ENCODE measurements at regions not wholly inside any gene's neighbourhood (a gene's known extent, or its start where the extent isn't known, plus 50 kb on each side); places are given as distances from the start of the nearest gene placed in this dataset.
"Not testable (repeated sequence)": the region's sequence is repeated elsewhere in the genome, so short reads cannot be mapped to it uniquely, and the experiment has no call there.

GRCh38 chr11:70892889-70893288, 359.5 kb downstream of the SHANK2 start:
- Histone ChIP-seq H3K4me1 (ENCODE audit: control insufficient read depth in 2 of 2, insufficient read depth in 2 of 2, low read length in 1 of 2) (no peaks in the 10 kb centered on the region), H3K9me3 (ENCODE audit: control insufficient read depth in 2 of 2, insufficient read depth in 1 of 2, low read depth in 1 of 2, low read length in 1 of 2) (peaks cover 0 to 10% of the 10 kb centered on the region in 2 donors), H3K4me3 (ENCODE audit: low read depth in 1 of 2, low read length in 2 of 2) (no peak overlapping the region), H3K27ac (ENCODE audit: low read depth in 2 of 2, low read length in 1 of 2) (no peak overlapping the region), H3K36me3 (ENCODE audit: control insufficient read depth in 2 of 2, insufficient read depth in 2 of 2, low read length in 1 of 2) (no peaks in the 10 kb centered on the region), H3K27me3 (ENCODE audit: control insufficient read depth in 1 of 2, insufficient read depth in 2 of 2, low read length in 2 of 2) (no peaks in the 10 kb centered on the region)
- WGBS, 2 donors, result 74 to 76% methylated on average over 5 of the region's 5 CpGs

- Histone ChIP-seq H3K4me1 (ENCODE audit: control insufficient read depth in 2 of 2, insufficient read depth in 2 of 2, low read length in 1 of 2) (no peaks in the 10 kb centered on the region), H3K9me3 (ENCODE audit: control insufficient read depth in 2 of 2, insufficient read depth in 1 of 2, low read depth in 1 of 2, low read length in 1 of 2) (peaks cover 0 to 4% of the 10 kb centered on the region in 2 donors), H3K27ac (ENCODE audit: low read depth in 2 of 2, low read length in 1 of 2) (no peak overlapping the region), H3K4me3 (ENCODE audit: low read depth in 1 of 2, low read length in 2 of 2) (no peak overlapping the region), H3K27me3 (ENCODE audit: control insufficient read depth in 1 of 2, insufficient read depth in 2 of 2, low read length in 2 of 2) (no peaks in the 10 kb centered on the region), H3K36me3 (ENCODE audit: control insufficient read depth in 2 of 2, insufficient read depth in 2 of 2, low read length in 1 of 2) (no peaks in the 10 kb centered on the region)
- WGBS, 2 donors, result 84 to 89% methylated on average over 20 of the region's 20 CpGs
Observed at GRCh38 chr11:70894566-70895365, 357.6 kb downstream of the SHANK2 start.

GRCh38 chr11:70895366-70895670, 357.1 kb downstream of the SHANK2 start:
- Histone ChIP-seq H3K4me1 (ENCODE audit: control insufficient read depth in 2 of 2, insufficient read depth in 2 of 2, low read length in 1 of 2) (no peaks in the 10 kb centered on the region), H3K27me3 (ENCODE audit: control insufficient read depth in 1 of 2, insufficient read depth in 2 of 2, low read length in 2 of 2) (no peaks in the 10 kb centered on the region), H3K9me3 (ENCODE audit: control insufficient read depth in 2 of 2, insufficient read depth in 1 of 2, low read depth in 1 of 2, low read length in 1 of 2) (peaks cover 0 to 4% of the 10 kb centered on the region in 2 donors), H3K4me3 (ENCODE audit: low read depth in 1 of 2, low read length in 2 of 2) (no peak overlapping the region), H3K27ac (ENCODE audit: low read depth in 2 of 2, low read length in 1 of 2) (no peak overlapping the region), H3K36me3 (ENCODE audit: control insufficient read depth in 2 of 2, insufficient read depth in 2 of 2, low read length in 1 of 2) (no peaks in the 10 kb centered on the region)
- 91% methylated on average over 11 of the region's 11 CpGs for WGBS, 2 donors

- Histone ChIP-seq H3K27me3 (ENCODE audit: control insufficient read depth in 1 of 2, insufficient read depth in 2 of 2, low read length in 2 of 2) (no peaks in the 10 kb centered on the region), H3K27ac (ENCODE audit: low read depth in 2 of 2, low read length in 1 of 2) (no peak overlapping the region), H3K4me3 (ENCODE audit: low read depth in 1 of 2, low read length in 2 of 2) (no peak overlapping the region), H3K4me1 (ENCODE audit: control insufficient read depth in 2 of 2, insufficient read depth in 2 of 2, low read length in 1 of 2) (no peaks in the 10 kb centered on the region), H3K36me3 (ENCODE audit: control insufficient read depth in 2 of 2, insufficient read depth in 2 of 2, low read length in 1 of 2) (no peaks in the 10 kb centered on the region), H3K9me3 (ENCODE audit: control insufficient read depth in 2 of 2, insufficient read depth in 1 of 2, low read depth in 1 of 2, low read length in 1 of 2) (peaks cover 0 to 4% of the 10 kb centered on the region in 2 donors)
- WGBS, 2 donors, result 91 to 96% methylated on average over 1 of the region's 1 CpG
Observed at GRCh38 chr11:70897429-70897828, 354.9 kb downstream of the SHANK2 start.

GRCh38 chr11:70899616-70900015, 352.8 kb downstream of the SHANK2 start:
- no peak overlapping the region for H3K27ac ChIP-seq (ENCODE audit: low read depth in 2 of 2, low read length in 1 of 2)
- WGBS, 2 donors, result 94 to 95% methylated on average over 6 of the region's 6 CpGs

GRCh38 chr11:70900540-70900939, 351.8 kb downstream of the SHANK2 start:
- WGBS, 2 donors, result 71 to 77% methylated on average over 4 of the region's 4 CpGs
- H3K27ac ChIP-seq (ENCODE audit: low read depth in 2 of 2, low read length in 1 of 2), result peak overlapping the region in 1 of 2 donors; percentile 18
- H3K9me3 ChIP-seq (ENCODE audit: control insufficient read depth in 2 of 2, insufficient read depth in 1 of 2, low read depth in 1 of 2, low read length in 1 of 2), result peaks cover 0 to 4% of the 10 kb centered on the region in 2 donors
- no peaks in the 10 kb centered on the region for H3K4me1 ChIP-seq (ENCODE audit: control insufficient read depth in 2 of 2, insufficient read depth in 2 of 2, low read length in 1 of 2)
- H3K4me3 ChIP-seq (ENCODE audit: low read depth in 1 of 2, low read length in 2 of 2), result no peak overlapping the region
- no peaks in the 10 kb centered on the region for H3K36me3 ChIP-seq (ENCODE audit: control insufficient read depth in 2 of 2, insufficient read depth in 2 of 2, low read length in 1 of 2)
- no peaks in the 10 kb centered on the region for H3K27me3 ChIP-seq (ENCODE audit: control insufficient read depth in 1 of 2, insufficient read depth in 2 of 2, low read length in 2 of 2)

More at GRCh38 chr11:70899616-70900015, 352.8 kb downstream of the SHANK2 start:
- no peaks in the 10 kb centered on the region for H3K4me1 ChIP-seq (ENCODE audit: control insufficient read depth in 2 of 2, insufficient read depth in 2 of 2, low read length in 1 of 2)
- H3K27me3 ChIP-seq (ENCODE audit: control insufficient read depth in 1 of 2, insufficient read depth in 2 of 2, low read length in 2 of 2), result no peaks in the 10 kb centered on the region
- no peak overlapping the region for H3K4me3 ChIP-seq (ENCODE audit: low read depth in 1 of 2, low read length in 2 of 2)
- peaks cover 0 to 4% of the 10 kb centered on the region in 2 donors for H3K9me3 ChIP-seq (ENCODE audit: control insufficient read depth in 2 of 2, insufficient read depth in 1 of 2, low read depth in 1 of 2, low read length in 1 of 2)
- H3K36me3 ChIP-seq (ENCODE audit: control insufficient read depth in 2 of 2, insufficient read depth in 2 of 2, low read length in 1 of 2), result no peaks in the 10 kb centered on the region

- Histone ChIP-seq H3K9me3 (ENCODE audit: control insufficient read depth in 2 of 2, insufficient read depth in 1 of 2, low read depth in 1 of 2, low read length in 1 of 2) (peaks cover 0 to 2% of the 10 kb centered on the region in 2 donors), H3K27me3 (ENCODE audit: control insufficient read depth in 1 of 2, insufficient read depth in 2 of 2, low read length in 2 of 2) (no peaks in the 10 kb centered on the region), H3K4me3 (ENCODE audit: low read depth in 1 of 2, low read length in 2 of 2) (no peak overlapping the region), H3K36me3 (ENCODE audit: control insufficient read depth in 2 of 2, insufficient read depth in 2 of 2, low read length in 1 of 2) (no peaks in the 10 kb centered on the region), H3K27ac (ENCODE audit: low read depth in 2 of 2, low read length in 1 of 2) (peak overlapping the region in 1 of 2 donors; percentile 67), H3K4me1 (ENCODE audit: control insufficient read depth in 2 of 2, insufficient read depth in 2 of 2, low read length in 1 of 2) (no peaks in the 10 kb centered on the region)
- 68 to 71% methylated on average over 15 of the region's 15 CpGs for WGBS, 2 donors
Observed at GRCh38 chr11:70901951-70902521, 350.3 kb downstream of the SHANK2 start.

- H3K4me3 ChIP-seq (ENCODE audit: low read depth in 1 of 2, low read length in 2 of 2); H3K27ac ChIP-seq (ENCODE audit: low read depth in 2 of 2, low read length in 1 of 2); H3K9me3 ChIP-seq (ENCODE audit: control insufficient read depth in 2 of 2, insufficient read depth in 1 of 2, low read depth in 1 of 2, low read length in 1 of 2); H3K36me3 ChIP-seq (ENCODE audit: control insufficient read depth in 2 of 2, insufficient read depth in 2 of 2, low read length in 1 of 2); H3K4me1 ChIP-seq (ENCODE audit: control insufficient read depth in 2 of 2, insufficient read depth in 2 of 2, low read length in 1 of 2); H3K27me3 ChIP-seq (ENCODE audit: control insufficient read depth in 1 of 2, insufficient read depth in 2 of 2, low read length in 2 of 2): not testable (repeated sequence)
- 88 to 91% methylated on average over 8 of the region's 8 CpGs for WGBS, 2 donors
Observed at GRCh38 chr11:70903229-70903628, 349.1 kb downstream of the SHANK2 start.

GRCh38 chr11:70906101-70906500, 346.3 kb downstream of the SHANK2 start:
- no peaks in the 10 kb centered on the region for H3K4me1 ChIP-seq (ENCODE audit: control insufficient read depth in 2 of 2, insufficient read depth in 2 of 2, low read length in 1 of 2)
- H3K36me3 ChIP-seq (ENCODE audit: control insufficient read depth in 2 of 2, insufficient read depth in 2 of 2, low read length in 1 of 2), result no peaks in the 10 kb centered on the region
- no peaks in the 10 kb centered on the region for H3K9me3 ChIP-seq (ENCODE audit: control insufficient read depth in 2 of 2, insufficient read depth in 1 of 2, low read depth in 1 of 2, low read length in 1 of 2)
- 91 to 93% methylated on average over 12 of the region's 12 CpGs for WGBS, 2 donors
- no peak overlapping the region for H3K4me3 ChIP-seq (ENCODE audit: low read depth in 1 of 2, low read length in 2 of 2)
- H3K27me3 ChIP-seq (ENCODE audit: control insufficient read depth in 1 of 2, insufficient read depth in 2 of 2, low read length in 2 of 2), result no peaks in the 10 kb centered on the region
- H3K27ac ChIP-seq (ENCODE audit: low read depth in 2 of 2, low read length in 1 of 2), result no peak overlapping the region

- Histone ChIP-seq H3K9me3 (ENCODE audit: control insufficient read depth in 2 of 2, insufficient read depth in 1 of 2, low read depth in 1 of 2, low read length in 1 of 2) (no peaks in the 10 kb centered on the region), H3K36me3 (ENCODE audit: control insufficient read depth in 2 of 2, insufficient read depth in 2 of 2, low read length in 1 of 2) (no peaks in the 10 kb centered on the region), H3K4me1 (ENCODE audit: control insufficient read depth in 2 of 2, insufficient read depth in 2 of 2, low read length in 1 of 2) (no peaks in the 10 kb centered on the region), H3K27ac (ENCODE audit: low read depth in 2 of 2, low read length in 1 of 2) (no peak overlapping the region), H3K4me3 (ENCODE audit: low read depth in 1 of 2, low read length in 2 of 2) (no peak overlapping the region), H3K27me3 (ENCODE audit: control insufficient read depth in 1 of 2, insufficient read depth in 2 of 2, low read length in 2 of 2) (no peaks in the 10 kb centered on the region)
- WGBS, 2 donors, result 63 to 70% methylated on average over 9 of the region's 9 CpGs
Observed at GRCh38 chr11:70908223-70908622, 344.2 kb downstream of the SHANK2 start.

Measured in esophagus (tissue), 2 donors.